ENCODE measurements at regions not wholly inside any gene's neighbourhood (a gene's known extent, or its start where the extent isn't known, plus 50 kb on each side); places are given as distances from the start of the nearest gene placed in this dataset.

DNA sequence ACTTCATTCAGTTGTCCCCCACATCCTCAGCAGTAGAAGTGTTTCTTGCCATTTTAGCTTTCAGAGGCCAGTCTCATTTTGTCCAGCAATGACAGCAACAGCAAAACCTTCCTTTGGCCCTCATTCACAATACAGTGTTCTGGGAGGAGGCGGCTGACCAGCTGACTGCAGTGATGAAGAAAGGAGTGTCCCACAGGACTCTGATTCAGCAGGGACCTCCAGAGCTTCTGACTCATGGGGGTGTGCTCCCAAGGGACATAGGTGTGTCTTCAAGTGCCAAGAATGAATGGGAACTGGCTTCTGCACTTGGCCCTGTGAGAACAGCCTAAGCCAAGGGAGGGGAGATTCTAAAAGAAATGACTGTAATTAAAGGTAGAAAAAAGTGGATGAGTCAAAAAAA is 147.0 kb upstream of the PELI1 start:
- DNase-seq (ENCODE audit: extremely low read depth, insufficient read length) = no peak
- TF ChIP-seq, protein P1, sequence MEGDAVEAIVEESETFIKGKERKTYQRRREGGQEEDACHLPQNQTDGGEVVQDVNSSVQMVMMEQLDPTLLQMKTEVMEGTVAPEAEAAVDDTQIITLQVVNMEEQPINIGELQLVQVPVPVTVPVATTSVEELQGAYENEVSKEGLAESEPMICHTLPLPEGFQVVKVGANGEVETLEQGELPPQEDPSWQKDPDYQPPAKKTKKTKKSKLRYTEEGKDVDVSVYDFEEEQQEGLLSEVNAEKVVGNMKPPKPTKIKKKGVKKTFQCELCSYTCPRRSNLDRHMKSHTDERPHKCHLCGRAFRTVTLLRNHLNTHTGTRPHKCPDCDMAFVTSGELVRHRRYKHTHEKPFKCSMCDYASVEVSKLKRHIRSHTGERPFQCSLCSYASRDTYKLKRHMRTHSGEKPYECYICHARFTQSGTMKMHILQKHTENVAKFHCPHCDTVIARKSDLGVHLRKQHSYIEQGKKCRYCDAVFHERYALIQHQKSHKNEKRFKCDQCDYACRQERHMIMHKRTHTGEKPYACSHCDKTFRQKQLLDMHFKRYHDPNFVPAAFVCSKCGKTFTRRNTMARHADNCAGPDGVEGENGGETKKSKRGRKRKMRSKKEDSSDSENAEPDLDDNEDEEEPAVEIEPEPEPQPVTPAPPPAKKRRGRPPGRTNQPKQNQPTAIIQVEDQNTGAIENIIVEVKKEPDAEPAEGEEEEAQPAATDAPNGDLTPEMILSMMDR (IDR thresholded peaks at IDR 0.05; ENCODE audit: insufficient read depth, low read length, poor library complexity, severe bottlenecking) = no peak
- Histone ChIP-seq H3K4me3 (replicated peaks; ENCODE audit: low read depth, low read length) (no peak overlapping the region), H3K36me3 (ENCODE audit: control insufficient read depth, insufficient read depth, low read length) (no peaks in the 10 kb centered on the region), H3K27me3 (replicated peaks; ENCODE audit: control insufficient read depth, insufficient read depth, low read length) (no peaks in the 10 kb centered on the region)

DNA sequence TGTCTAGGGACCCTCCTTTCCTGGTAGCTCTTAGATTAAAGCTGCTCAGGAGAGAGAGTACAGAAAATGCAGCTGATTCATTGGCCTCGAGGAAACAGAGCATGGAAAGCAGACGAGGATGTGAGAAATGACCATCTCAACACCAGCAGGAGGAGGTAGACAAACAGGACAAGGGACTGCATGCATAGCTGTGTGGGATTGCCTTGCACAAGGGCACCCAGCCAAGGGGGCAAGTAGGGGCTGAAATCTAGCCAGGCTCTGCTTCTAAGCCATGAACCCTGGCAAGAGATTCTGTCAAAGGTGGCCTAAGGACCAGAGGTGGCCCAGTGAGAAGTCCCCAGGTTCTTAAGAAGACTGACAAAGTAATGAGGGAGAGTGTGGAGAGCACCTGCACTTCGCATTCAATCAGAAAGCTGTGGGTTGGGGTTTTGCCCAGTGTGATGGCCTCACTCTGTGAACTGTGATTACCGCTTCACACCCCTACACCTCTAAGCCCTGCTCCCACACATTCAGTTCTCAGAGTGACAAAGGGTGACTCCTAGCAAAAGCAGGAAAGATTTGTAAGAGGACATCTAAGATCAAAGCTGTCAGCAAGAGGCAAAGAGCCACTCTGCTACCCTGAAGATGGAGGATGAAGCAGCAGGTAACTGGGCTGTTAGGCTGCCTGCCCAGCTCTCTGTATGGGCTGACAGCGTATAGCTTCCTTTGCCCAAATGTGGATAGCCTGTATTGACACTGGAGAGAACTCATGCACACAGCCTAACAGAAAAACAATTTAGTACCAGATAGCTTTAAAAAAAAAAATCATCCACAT is 151.3 kb upstream of the PELI1 start:
- no peak for DNase-seq (ENCODE audit: extremely low read depth, insufficient read length)
- Histone ChIP-seq H3K36me3 (ENCODE audit: control insufficient read depth, insufficient read depth, low read length) (no peaks in the 10 kb centered on the region), H3K27me3 (replicated peaks; ENCODE audit: control insufficient read depth, insufficient read depth, low read length) (no peaks in the 10 kb centered on the region), H3K4me3 (replicated peaks; ENCODE audit: low read depth, low read length) (no peak overlapping the region)
- TF ChIP-seq, protein P1 (IDR thresholded peaks at IDR 0.05; ENCODE audit: insufficient read depth, low read length, poor library complexity, severe bottlenecking) = no peak

DNA sequence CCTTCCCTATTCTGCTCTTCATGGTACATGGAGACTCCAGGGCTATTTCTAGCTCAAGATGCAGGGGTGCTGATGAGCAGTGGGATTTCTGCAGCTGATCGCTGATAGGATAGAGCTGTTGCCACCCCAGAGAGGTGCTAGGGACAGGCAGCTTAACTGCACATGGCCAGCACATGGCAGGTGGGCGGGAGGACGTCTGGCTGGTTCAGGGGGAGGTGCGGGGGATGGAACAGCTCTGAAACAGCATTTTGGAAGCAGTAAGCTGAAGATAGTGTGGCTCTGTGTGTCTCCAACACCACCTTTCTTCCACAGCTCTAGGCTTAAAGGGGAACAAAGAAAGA is 151.9 kb upstream of the PELI1 start:
- DNase-seq (ENCODE audit: extremely low read depth, insufficient read length) = no peak
- no peaks in the 10 kb centered on the region for H3K36me3 ChIP-seq (ENCODE audit: control insufficient read depth, insufficient read depth, low read length)
- H3K4me3 ChIP-seq (replicated peaks; ENCODE audit: low read depth, low read length) = no peak overlapping the region
- TF ChIP-seq, protein P1 (IDR thresholded peaks at IDR 0.05; ENCODE audit: insufficient read depth, low read length, poor library complexity, severe bottlenecking) = no peak
- H3K27me3 ChIP-seq (replicated peaks; ENCODE audit: control insufficient read depth, insufficient read depth, low read length) = no peaks in the 10 kb centered on the region

DNA sequence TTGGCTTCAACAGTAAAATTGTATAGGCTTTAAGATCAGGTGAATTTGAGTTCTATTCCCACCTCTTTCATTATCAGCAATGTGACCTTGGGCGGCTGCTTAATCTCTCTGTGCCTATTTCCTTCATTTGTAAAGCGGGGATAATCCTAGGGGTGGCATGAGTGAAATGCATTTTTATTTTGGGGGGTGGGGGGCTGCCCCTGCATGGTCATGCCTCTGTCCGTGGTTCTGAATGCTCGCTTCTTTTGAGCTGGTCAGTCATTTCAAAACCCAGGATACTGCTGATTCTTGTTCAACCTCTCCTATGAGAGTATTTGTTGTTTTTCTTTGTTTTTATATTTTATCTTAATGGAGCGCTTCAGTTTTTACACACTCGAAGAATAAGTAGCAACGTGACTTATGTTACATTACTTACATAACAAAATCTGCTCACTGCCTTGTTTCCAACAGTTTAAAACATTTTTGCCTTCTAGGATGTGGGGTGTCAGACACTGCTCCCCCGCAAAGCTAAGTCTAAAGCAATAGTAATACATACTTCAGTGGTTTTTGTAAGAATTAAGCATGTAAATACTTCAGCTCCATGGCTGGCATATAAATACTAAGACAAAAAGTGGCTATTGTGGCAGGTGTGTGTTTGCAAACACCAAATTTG is 152.6 kb upstream of the PELI1 start:
- no peaks in the 10 kb centered on the region for H3K27me3 ChIP-seq (replicated peaks; ENCODE audit: control insufficient read depth, insufficient read depth, low read length)
- DNase-seq (ENCODE audit: extremely low read depth, insufficient read length) = no peak
- no peak overlapping the region for H3K4me3 ChIP-seq (replicated peaks; ENCODE audit: low read depth, low read length)
- TF ChIP-seq, protein P1 (IDR thresholded peaks at IDR 0.05; ENCODE audit: insufficient read depth, low read length, poor library complexity, severe bottlenecking) = no peak
- no peaks in the 10 kb centered on the region for H3K36me3 ChIP-seq (ENCODE audit: control insufficient read depth, insufficient read depth, low read length)

DNA sequence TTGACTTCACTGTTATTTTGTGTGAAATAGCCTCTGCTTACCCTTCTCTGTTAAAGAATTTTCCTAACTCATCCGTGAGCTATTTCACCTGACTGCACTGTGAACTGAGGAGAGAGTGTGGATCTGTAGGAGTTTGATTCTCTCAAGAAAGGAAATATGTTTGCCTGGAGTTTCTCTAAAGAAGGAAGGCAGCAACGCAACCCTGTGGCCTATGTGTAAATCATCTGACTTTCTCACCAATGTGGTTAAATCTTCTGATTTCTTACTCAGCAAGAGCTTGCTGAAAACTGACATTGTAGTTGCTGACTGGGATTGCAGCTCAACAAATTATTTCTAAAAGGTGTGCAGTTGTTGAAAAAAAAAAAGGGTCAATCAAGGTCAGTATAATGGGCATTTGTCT is 153.9 kb upstream of the PELI1 start:
- Histone ChIP-seq H3K4me3 (replicated peaks; ENCODE audit: low read depth, low read length) (no peak overlapping the region), H3K27me3 (replicated peaks; ENCODE audit: control insufficient read depth, insufficient read depth, low read length) (no peaks in the 10 kb centered on the region), H3K36me3 (ENCODE audit: control insufficient read depth, insufficient read depth, low read length) (no peaks in the 10 kb centered on the region)
- TF ChIP-seq, protein P1 (IDR thresholded peaks at IDR 0.05; ENCODE audit: insufficient read depth, low read length, poor library complexity, severe bottlenecking) = no peak
- DNase-seq (ENCODE audit: extremely low read depth, insufficient read length) = no peak

Data from GM06990 (cell line).